ENCODE measurements at regions not wholly inside any gene's neighbourhood (a gene's known extent, or its start where the extent isn't known, plus 50 kb on each side); places are given as distances from the start of the nearest gene placed in this dataset.

- Mint-ChIP-seq H3K9me3 (no peaks in the 10 kb centered on the region), H3K4me1 (no peaks in the 10 kb centered on the region), H3K27me3 (no peaks in the 10 kb centered on the region), H3K36me3 (no peaks in the 10 kb centered on the region), H3K27ac (no peak overlapping the region), H3K4me3 (no peak overlapping the region)
- DNase-seq: no peak
- CTCF ChIA-PET: no interaction called here
Observed at GRCh38 chr10:52419281-52419680, 105.2 kb downstream of the DKK1 start.

GRCh38 chr10:52420656-52421055 lies 106.6 kb downstream of the DKK1 start:
- DNase-seq: no peak
- peaks cover 3% of the 10 kb centered on the region for H3K9me3 Mint-ChIP-seq
- H3K4me3 Mint-ChIP-seq: no peak overlapping the region
- CTCF ChIA-PET: no interaction called here
- no peaks in the 10 kb centered on the region for H3K27me3 Mint-ChIP-seq
- no peaks in the 10 kb centered on the region for H3K36me3 Mint-ChIP-seq
- no peaks in the 10 kb centered on the region for H3K4me1 Mint-ChIP-seq
- no peak overlapping the region for H3K27ac Mint-ChIP-seq

GRCh38 chr10:52423369-52423768 lies 109.3 kb downstream of the DKK1 start:
- Mint-ChIP-seq H3K27ac (no peak overlapping the region), H3K27me3 (no peaks in the 10 kb centered on the region), H3K36me3 (no peaks in the 10 kb centered on the region), H3K9me3 (peaks cover 5% of the 10 kb centered on the region), H3K4me1 (no peaks in the 10 kb centered on the region), H3K4me3 (no peak overlapping the region)
- DNase-seq: no peak
- CTCF ChIA-PET: no interaction called here

- no peak for DNase-seq
- H3K9me3 Mint-ChIP-seq: peaks cover 8% of the 10 kb centered on the region
- H3K36me3 Mint-ChIP-seq: no peaks in the 10 kb centered on the region
- H3K4me3 Mint-ChIP-seq: no peak overlapping the region
- H3K4me1 Mint-ChIP-seq: no peaks in the 10 kb centered on the region
- H3K27me3 Mint-ChIP-seq: no peaks in the 10 kb centered on the region
- CTCF ChIA-PET: no interaction called here
- no peak overlapping the region for H3K27ac Mint-ChIP-seq
Observed at GRCh38 chr10:52424341-52424740, 110.3 kb downstream of the DKK1 start.

GRCh38 chr10:52434734-52435133 lies 120.7 kb downstream of the DKK1 start:
- no peak overlapping the region for H3K27ac Mint-ChIP-seq
- peaks cover 9% of the 10 kb centered on the region for H3K9me3 Mint-ChIP-seq
- no peak for DNase-seq
- CTCF ChIA-PET: no interaction called here
- H3K4me1 Mint-ChIP-seq: no peaks in the 10 kb centered on the region
- no peaks in the 10 kb centered on the region for H3K36me3 Mint-ChIP-seq
- H3K27me3 Mint-ChIP-seq: no peaks in the 10 kb centered on the region
- no peak overlapping the region for H3K4me3 Mint-ChIP-seq

- no peaks in the 10 kb centered on the region for H3K4me1 Mint-ChIP-seq
- no peaks in the 10 kb centered on the region for H3K27me3 Mint-ChIP-seq
- DNase-seq: no peak
- no peak overlapping the region for H3K4me3 Mint-ChIP-seq
- CTCF ChIA-PET: interaction anchor here (0.7 kb wide), 1 partner anchor 216 kb away, joined by 3 read pairs; no protein-coding TSS in a partner anchor
- no peak overlapping the region for H3K27ac Mint-ChIP-seq
- H3K9me3 Mint-ChIP-seq: peaks cover 4% of the 10 kb centered on the region
- no peaks in the 10 kb centered on the region for H3K36me3 Mint-ChIP-seq
Observed at GRCh38 chr10:52436664-52437063, 122.6 kb downstream of the DKK1 start.

- no peaks in the 10 kb centered on the region for H3K27me3 Mint-ChIP-seq
Observed at GRCh38 chr10:52437205-52437646, 123.1 kb downstream of the DKK1 start.

GRCh38 chr10:52438119-52438518 lies 124.0 kb downstream of the DKK1 start:
- no peak for DNase-seq
- Mint-ChIP-seq H3K4me1 (no peaks in the 10 kb centered on the region), H3K27me3 (no peaks in the 10 kb centered on the region), H3K27ac (no peak overlapping the region), H3K4me3 (no peak overlapping the region), H3K9me3 (no peaks in the 10 kb centered on the region), H3K36me3 (no peaks in the 10 kb centered on the region)
- CTCF ChIA-PET: no interaction called here

More at GRCh38 chr10:52437205-52437646, 123.1 kb downstream of the DKK1 start:
- no peaks in the 10 kb centered on the region for H3K4me1 Mint-ChIP-seq
- no peak overlapping the region for H3K4me3 Mint-ChIP-seq
- H3K9me3 Mint-ChIP-seq: peaks cover under 1% of the 10 kb centered on the region
- CTCF ChIA-PET: no interaction called here
- no peaks in the 10 kb centered on the region for H3K36me3 Mint-ChIP-seq
- DNase-seq: no peak
- H3K27ac Mint-ChIP-seq: no peak overlapping the region

- Mint-ChIP-seq H3K9me3 (no peaks in the 10 kb centered on the region), H3K4me3 (no peak overlapping the region), H3K27me3 (no peaks in the 10 kb centered on the region), H3K27ac (no peak overlapping the region), H3K4me1 (no peaks in the 10 kb centered on the region), H3K36me3 (no peaks in the 10 kb centered on the region)
- no peak for DNase-seq
- CTCF ChIA-PET: no interaction called here
Observed at GRCh38 chr10:52440612-52441285, 126.7 kb downstream of the DKK1 start.

GRCh38 chr10:52442576-52442975 lies 128.5 kb downstream of the DKK1 start:
- no peak for DNase-seq
- Mint-ChIP-seq H3K27ac (no peak overlapping the region), H3K36me3 (no peaks in the 10 kb centered on the region), H3K4me1 (no peaks in the 10 kb centered on the region), H3K27me3 (no peaks in the 10 kb centered on the region), H3K9me3 (no peaks in the 10 kb centered on the region), H3K4me3 (no peak overlapping the region)
- CTCF ChIA-PET: no interaction called here

- H3K27me3 Mint-ChIP-seq: no peaks in the 10 kb centered on the region
- CTCF ChIA-PET: no interaction called here
- no peak for DNase-seq
- H3K27ac Mint-ChIP-seq: no peak overlapping the region
- no peak overlapping the region for H3K4me3 Mint-ChIP-seq
- H3K36me3 Mint-ChIP-seq: no peaks in the 10 kb centered on the region
- no peaks in the 10 kb centered on the region for H3K9me3 Mint-ChIP-seq
- no peaks in the 10 kb centered on the region for H3K4me1 Mint-ChIP-seq
Observed at GRCh38 chr10:52443419-52444388, 129.6 kb downstream of the DKK1 start.

- Mint-ChIP-seq H3K36me3 (no peaks in the 10 kb centered on the region), H3K27me3 (no peaks in the 10 kb centered on the region), H3K4me3 (no peak overlapping the region), H3K27ac (no peak overlapping the region), H3K4me1 (no peaks in the 10 kb centered on the region), H3K9me3 (no peaks in the 10 kb centered on the region)
- CTCF ChIA-PET: no interaction called here
- no peak for DNase-seq
Observed at GRCh38 chr10:52446391-52446790, 132.3 kb downstream of the DKK1 start.

GRCh38 chr10:52447931-52448353 lies 133.9 kb downstream of the DKK1 start:
- H3K27me3 Mint-ChIP-seq: no peaks in the 10 kb centered on the region
- H3K36me3 Mint-ChIP-seq: no peaks in the 10 kb centered on the region
- H3K27ac Mint-ChIP-seq: no peak overlapping the region
- H3K9me3 Mint-ChIP-seq: no peaks in the 10 kb centered on the region
- no peaks in the 10 kb centered on the region for H3K4me1 Mint-ChIP-seq
- CTCF ChIA-PET: no interaction called here
- DNase-seq: no peak
- no peak overlapping the region for H3K4me3 Mint-ChIP-seq

- Mint-ChIP-seq H3K27me3 (no peaks in the 10 kb centered on the region), H3K4me3 (no peak overlapping the region), H3K36me3 (no peaks in the 10 kb centered on the region), H3K4me1 (no peaks in the 10 kb centered on the region), H3K9me3 (no peaks in the 10 kb centered on the region), H3K27ac (no peak overlapping the region)
- DNase-seq: no peak
- CTCF ChIA-PET: no interaction called here
Observed at GRCh38 chr10:52450762-52451291, 136.7 kb downstream of the DKK1 start.

- no peak for DNase-seq
- no peaks in the 10 kb centered on the region for H3K36me3 Mint-ChIP-seq
- CTCF ChIA-PET: no interaction called here
- H3K9me3 Mint-ChIP-seq: no peaks in the 10 kb centered on the region
- no peaks in the 10 kb centered on the region for H3K4me1 Mint-ChIP-seq
- no peak overlapping the region for H3K27ac Mint-ChIP-seq
- H3K4me3 Mint-ChIP-seq: no peak overlapping the region
- no peaks in the 10 kb centered on the region for H3K27me3 Mint-ChIP-seq
Observed at GRCh38 chr10:52451817-52452216, 137.7 kb downstream of the DKK1 start.
